Body of pancreas (tissue), 4 donors: ENCODE measurements at regions not wholly inside any gene's neighbourhood (a gene's known extent, or its start where the extent isn't known, plus 50 kb on each side); places are given as distances from the start of the nearest gene placed in this dataset.

ENCODE experiments used
- CTCF ChIP-seq, 7 experiments: fragments of 450-650 bp in 4 of 7; fragments of 200-600 bp in 3 of 7; sonication (generic) in 3 of 7; IDR thresholded peaks; one replicate each; pipeline ENCODE4 v1.5.1; 2016 to 2019; ENCODE audit warnings: antibody characterized with exemption in 7 of 7
- POLR2A ChIP-seq, 3 donors: fragments of 450-650 bp; IDR thresholded peaks; one replicate each; pipeline ENCODE4 v1.6.1; 2016; ENCODE audit warnings: antibody characterized with exemption in 3 of 3, mild to moderate bottlenecking in 2 of 3

DNA sequence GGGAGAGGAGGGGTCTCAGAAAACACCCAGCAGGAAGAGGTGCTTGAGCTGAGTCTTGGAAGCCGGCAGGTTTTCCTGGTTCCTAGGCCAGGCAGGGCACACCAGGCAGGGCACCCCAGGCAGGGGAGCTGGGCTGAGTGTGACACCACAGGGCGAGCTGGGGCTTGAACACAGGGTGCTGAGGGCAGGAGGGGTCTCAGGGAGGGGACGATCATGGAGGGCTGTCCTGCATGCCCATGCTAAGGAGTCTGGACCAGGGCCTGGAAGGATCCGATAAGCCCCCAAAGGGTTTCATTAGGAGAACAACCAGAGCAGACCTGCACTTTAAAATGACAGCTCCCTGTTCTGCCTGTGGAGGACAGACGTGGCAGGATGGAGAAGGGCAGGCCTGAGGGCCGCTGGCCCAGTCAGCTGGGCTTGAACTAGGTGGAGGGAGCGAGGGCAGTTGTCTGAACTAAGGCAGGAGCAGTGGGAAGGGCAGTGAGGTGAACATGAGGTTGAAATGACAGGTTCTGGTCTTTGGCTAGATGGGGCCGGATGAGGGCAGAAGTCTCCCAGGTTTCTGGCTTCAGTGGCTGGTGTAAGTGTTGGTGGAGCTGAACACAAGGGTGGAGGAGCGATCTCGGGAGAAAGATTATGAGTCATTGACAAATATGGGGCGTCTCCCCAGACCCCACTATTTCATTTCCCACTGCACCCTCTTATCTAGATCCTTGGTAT, 171.0 kb upstream of the PZP start:
- TF ChIP-seq CTCF (IDR thresholded peaks at IDR 0.05): no peak
- TF ChIP-seq POLR2A (IDR thresholded peaks at IDR 0.05): no peak
